Thyroid gland (tissue), 4 donors: ENCODE measurements at regions not wholly inside any gene's neighbourhood (a gene's known extent, or its start where the extent isn't known, plus 50 kb on each side); places are given as distances from the start of the nearest gene placed in this dataset.

Source experiments
- POLR2A ChIP-seq, 2 donors: fragments of 450-650 bp; IDR thresholded peaks; one replicate each; pipeline ENCODE4 v1.6.1; 2017; ENCODE audit warnings: antibody characterized with exemption in 2 of 2, mild to moderate bottlenecking in 2 of 2, moderate library complexity in 1 of 2
- TF ChIP-seq, protein P1 (sequence below), 6 experiments: fragments of 200-600 bp in 3 of 6; fragments of 450-650 bp in 3 of 6; sonication (generic) in 3 of 6; IDR thresholded peaks; one replicate each; pipeline ENCODE4 v1.5.1; 2016 to 2019; ENCODE audit warnings: antibody characterized with exemption in 6 of 6, mild to moderate bottlenecking in 2 of 6, inconsistent platforms in 1 of 6, moderate library complexity in 1 of 6

GRCh38 chr4:62429297-62429696 is 1229.2 kb downstream of the ADGRL3 start:
- TF ChIP-seq POLR2A (IDR thresholded peaks at IDR 0.05): no peak
- TF ChIP-seq, protein P1, sequence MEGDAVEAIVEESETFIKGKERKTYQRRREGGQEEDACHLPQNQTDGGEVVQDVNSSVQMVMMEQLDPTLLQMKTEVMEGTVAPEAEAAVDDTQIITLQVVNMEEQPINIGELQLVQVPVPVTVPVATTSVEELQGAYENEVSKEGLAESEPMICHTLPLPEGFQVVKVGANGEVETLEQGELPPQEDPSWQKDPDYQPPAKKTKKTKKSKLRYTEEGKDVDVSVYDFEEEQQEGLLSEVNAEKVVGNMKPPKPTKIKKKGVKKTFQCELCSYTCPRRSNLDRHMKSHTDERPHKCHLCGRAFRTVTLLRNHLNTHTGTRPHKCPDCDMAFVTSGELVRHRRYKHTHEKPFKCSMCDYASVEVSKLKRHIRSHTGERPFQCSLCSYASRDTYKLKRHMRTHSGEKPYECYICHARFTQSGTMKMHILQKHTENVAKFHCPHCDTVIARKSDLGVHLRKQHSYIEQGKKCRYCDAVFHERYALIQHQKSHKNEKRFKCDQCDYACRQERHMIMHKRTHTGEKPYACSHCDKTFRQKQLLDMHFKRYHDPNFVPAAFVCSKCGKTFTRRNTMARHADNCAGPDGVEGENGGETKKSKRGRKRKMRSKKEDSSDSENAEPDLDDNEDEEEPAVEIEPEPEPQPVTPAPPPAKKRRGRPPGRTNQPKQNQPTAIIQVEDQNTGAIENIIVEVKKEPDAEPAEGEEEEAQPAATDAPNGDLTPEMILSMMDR (IDR thresholded peaks at IDR 0.05): no peak
